GM23338 (cell line): ENCODE measurements at regions not wholly inside any gene's neighbourhood (a gene's known extent, or its start where the extent isn't known, plus 50 kb on each side); places are given as distances from the start of the nearest gene placed in this dataset.

Experiments
- CREB1 ChIP-seq: fragments of 250-450 bp; sonication (Bioruptor Pico); IDR thresholded peaks from 2 replicates; pipeline ENCODE4 v1.5.0; 2020; ENCODE audit warnings: low read depth, mild to moderate bottlenecking, moderate library complexity
- CTCF ChIP-seq, 2 experiments: fragments of 200-600 bp in 1 of 2; sonication (generic) in 1 of 2; conservative IDR thresholded peaks; 2 replicates each; pipeline versions ENCODE4 v1.5.1 to v1.6.1; 2016 to 2017; ENCODE audit warnings: antibody characterized with exemption in 2 of 2, low read depth in 2 of 2, mild to moderate bottlenecking in 2 of 2, moderate library complexity in 1 of 2
- EZH2 ChIP-seq: fragments of 200-600 bp; sonication (generic); IDR thresholded peaks from one replicate; pipeline ENCODE4 v1.8.0; 2017; ENCODE audit warnings: antibody characterized with exemption, mild to moderate bottlenecking, low read depth; ENCODE audit not compliant: unreplicated experiment
- EZH2phosphoT487 ChIP-seq: fragments of 200-600 bp; sonication (generic); IDR thresholded peaks from one replicate; pipeline ENCODE4 v1.8.1; 2018; ENCODE audit warnings: antibody characterized with exemption; ENCODE audit not compliant: unreplicated experiment
- JUNB ChIP-seq: IDR thresholded peaks from one replicate; pipeline ENCODE4 v1.6.1; 2016; ENCODE audit warnings: antibody characterized with exemption; ENCODE audit not compliant: unreplicated experiment
- POLR2AphosphoS5 ChIP-seq: IDR thresholded peaks from 2 replicates; pipeline ENCODE4 v1.6.1; 2016; ENCODE audit warnings: antibody characterized with exemption, low read depth
- REST ChIP-seq: IDR thresholded peaks from one replicate; pipeline ENCODE4 v1.6.1; 2018; ENCODE audit warnings: antibody characterized with exemption; ENCODE audit not compliant: unreplicated experiment
- STAT1 ChIP-seq: IDR thresholded peaks from one replicate; pipeline ENCODE4 v1.6.1; 2016; ENCODE audit warnings: antibody characterized with exemption; ENCODE audit not compliant: unreplicated experiment
- ZNF114 ChIP-seq: fragments of 250-450 bp; sonication (Bioruptor Pico); IDR thresholded peaks from 2 replicates; pipeline ENCODE4 v1.5.0; 2020; ENCODE audit warnings: mild to moderate bottlenecking, moderate library complexity
- ZNF331 ChIP-seq: fragments of 250-450 bp; sonication (Bioruptor Pico); IDR thresholded peaks from 2 replicates; pipeline ENCODE4 v1.5.0; 2020; ENCODE audit warnings: low read depth, mild to moderate bottlenecking, moderate library complexity
- ZNF462 ChIP-seq: fragments of 250-450 bp; sonication (Bioruptor Pico); IDR thresholded peaks from 2 replicates; pipeline ENCODE4 v1.5.0; 2020; ENCODE audit warnings: mild to moderate bottlenecking, moderate library complexity

GRCh38 chrX:80098038-80098437, 83.5 kb downstream of the TBX22 start:
- TF ChIP-seq POLR2AphosphoS5 (no peak), EZH2 (no peak), CTCF (conservative IDR thresholded peaks at IDR 0.05; ENCODE audit: low read depth in 2 of 2) (no peak), REST (no peak), CREB1 (CRISPR knock-in tag) (no peak), JUNB (no peak), ZNF331 (no peak), ZNF114 (CRISPR knock-in tag) (no peak), EZH2phosphoT487 (no peak), STAT1 (no peak), ZNF462 (no peak)
